RWPE2 (cell line): ENCODE measurements at regions not wholly inside any gene's neighbourhood (a gene's known extent, or its start where the extent isn't known, plus 50 kb on each side); places are given as distances from the start of the nearest gene placed in this dataset.

Source experiments
- ATAC-seq: fragments of 200-7000 bp; cut with Tn5 transposase; 3 replicates; pipeline ENCODE4 v1.9.1; 2021; ENCODE audit warnings: low read depth
- DNase-seq: peaks from one replicate; pipeline ENCODE4 v3.0.0-alpha.2; 2020; ENCODE audit warnings: low spot score
- H3K27ac ChIP-seq: fragments of 450-650 bp; 2 replicates; pipeline ENCODE4 v1.5.1; 2017; ENCODE audit warnings: mild to moderate bottlenecking; ENCODE audit not compliant: poor library complexity, severe bottlenecking
- H3K27me3 ChIP-seq: fragments of 250-450 bp; sonication (Bioruptor Pico); 2 replicates; pipeline ENCODE4 v1.5.1; 2021; ENCODE audit warnings: mild to moderate bottlenecking, moderate library complexity; ENCODE audit not compliant: insufficient read depth, poor library complexity, severe bottlenecking
- H3K36me3 ChIP-seq: fragments of 250-450 bp; sonication (Bioruptor Pico); 2 replicates; pipeline ENCODE4 v1.5.1; 2020; ENCODE audit warnings: low read depth, mild to moderate bottlenecking, moderate library complexity
- H3K4me1 ChIP-seq: fragments of 250-450 bp; sonication (Bioruptor Pico); 2 replicates; pipeline ENCODE4 v1.5.1; 2021; ENCODE audit warnings: mild to moderate bottlenecking, moderate library complexity; ENCODE audit not compliant: insufficient read depth, poor library complexity, severe bottlenecking
- H3K4me3 ChIP-seq: fragments of 250-450 bp; sonication (Bioruptor Pico); 2 replicates; pipeline ENCODE4 v1.5.1; 2021; ENCODE audit warnings: mild to moderate bottlenecking, moderate library complexity; ENCODE audit not compliant: severe bottlenecking
- H3K9me3 ChIP-seq: fragments of 250-450 bp; sonication (Bioruptor Pico); 2 replicates; pipeline ENCODE4 v1.5.1; 2021; ENCODE audit warnings: mild to moderate bottlenecking, moderate library complexity; ENCODE audit not compliant: severe bottlenecking
- TF ChIP-seq, protein P1 (sequence below): fragments of 450-650 bp; IDR thresholded peaks from one replicate; pipeline ENCODE4 v1.5.1; 2017; ENCODE audit warnings: mild to moderate bottlenecking, moderate library complexity; ENCODE audit not compliant: poor library complexity, severe bottlenecking

DNA sequence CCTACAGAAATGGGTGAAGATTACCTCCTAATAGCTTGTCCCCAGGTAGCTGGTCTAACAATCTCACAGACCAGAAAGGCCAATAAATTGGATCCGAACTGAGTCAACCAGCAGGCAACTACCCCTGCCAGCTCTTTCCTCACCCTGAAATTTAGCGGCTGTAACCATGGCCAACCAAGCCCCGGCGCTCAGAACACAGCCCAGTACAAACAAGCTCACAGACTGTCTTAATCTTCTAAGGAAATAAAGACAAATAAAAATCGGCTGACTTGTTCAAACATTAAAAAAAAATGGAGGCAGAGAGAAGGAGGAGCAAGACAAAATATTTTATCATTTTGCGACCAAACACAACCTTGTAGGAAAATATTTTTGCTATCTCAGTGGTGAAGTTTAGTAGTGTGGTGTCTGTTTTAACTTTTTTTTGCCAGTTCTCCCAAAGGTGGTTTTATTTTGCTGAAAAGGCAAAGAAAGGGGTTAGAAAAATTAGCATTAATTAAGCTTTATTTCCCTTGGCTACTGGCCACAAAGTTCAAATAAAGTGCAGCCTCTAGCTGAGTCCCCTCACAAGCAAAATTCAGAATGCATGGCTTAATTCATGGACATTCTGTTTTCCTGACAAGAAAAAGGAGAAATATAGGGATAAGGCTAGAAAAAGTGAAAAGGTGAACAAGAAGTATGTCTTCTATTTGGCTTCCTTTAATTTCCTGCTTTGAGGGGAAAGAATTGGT lies 313.0 kb upstream of the NPVF start:
- TF ChIP-seq, protein P1, sequence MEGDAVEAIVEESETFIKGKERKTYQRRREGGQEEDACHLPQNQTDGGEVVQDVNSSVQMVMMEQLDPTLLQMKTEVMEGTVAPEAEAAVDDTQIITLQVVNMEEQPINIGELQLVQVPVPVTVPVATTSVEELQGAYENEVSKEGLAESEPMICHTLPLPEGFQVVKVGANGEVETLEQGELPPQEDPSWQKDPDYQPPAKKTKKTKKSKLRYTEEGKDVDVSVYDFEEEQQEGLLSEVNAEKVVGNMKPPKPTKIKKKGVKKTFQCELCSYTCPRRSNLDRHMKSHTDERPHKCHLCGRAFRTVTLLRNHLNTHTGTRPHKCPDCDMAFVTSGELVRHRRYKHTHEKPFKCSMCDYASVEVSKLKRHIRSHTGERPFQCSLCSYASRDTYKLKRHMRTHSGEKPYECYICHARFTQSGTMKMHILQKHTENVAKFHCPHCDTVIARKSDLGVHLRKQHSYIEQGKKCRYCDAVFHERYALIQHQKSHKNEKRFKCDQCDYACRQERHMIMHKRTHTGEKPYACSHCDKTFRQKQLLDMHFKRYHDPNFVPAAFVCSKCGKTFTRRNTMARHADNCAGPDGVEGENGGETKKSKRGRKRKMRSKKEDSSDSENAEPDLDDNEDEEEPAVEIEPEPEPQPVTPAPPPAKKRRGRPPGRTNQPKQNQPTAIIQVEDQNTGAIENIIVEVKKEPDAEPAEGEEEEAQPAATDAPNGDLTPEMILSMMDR = no peak
- DNase-seq = no peak
- Histone ChIP-seq H3K27me3 (peaks cover 30% of the 10 kb centered on the region), H3K4me3 (no peak overlapping the region), H3K4me1 (no peaks in the 10 kb centered on the region), H3K9me3 (no peaks in the 10 kb centered on the region), H3K27ac (no peak overlapping the region), H3K36me3 (no peaks in the 10 kb centered on the region)
- ATAC-seq = no peak

DNA sequence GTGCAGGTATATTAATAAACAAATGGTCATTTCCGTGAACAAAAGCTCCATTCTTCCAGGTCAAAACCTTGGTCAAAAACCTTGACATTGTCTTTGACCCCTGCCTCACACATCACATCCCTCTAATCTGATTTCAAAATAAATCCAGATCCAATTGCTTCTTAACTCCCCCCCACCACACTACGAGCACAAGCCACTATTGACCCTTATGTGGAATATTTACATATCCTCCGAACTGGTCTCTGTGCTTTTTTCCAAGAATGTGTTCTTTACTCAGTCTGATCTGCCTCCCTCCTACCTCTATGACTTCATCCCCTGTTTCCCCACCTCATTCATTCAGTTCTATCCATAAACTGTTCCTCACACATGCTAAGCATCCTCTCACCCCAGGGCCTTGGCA lies 313.6 kb upstream of the NPVF start:
- no peaks in the 10 kb centered on the region for H3K4me1 ChIP-seq
- no peak overlapping the region for H3K4me3 ChIP-seq
- peaks cover 30% of the 10 kb centered on the region for H3K27me3 ChIP-seq
- no peak for DNase-seq
- H3K27ac ChIP-seq = no peak overlapping the region
- TF ChIP-seq, protein P1 = no peak
- H3K36me3 ChIP-seq = no peaks in the 10 kb centered on the region
- no peak for ATAC-seq
- no peaks in the 10 kb centered on the region for H3K9me3 ChIP-seq

DNA sequence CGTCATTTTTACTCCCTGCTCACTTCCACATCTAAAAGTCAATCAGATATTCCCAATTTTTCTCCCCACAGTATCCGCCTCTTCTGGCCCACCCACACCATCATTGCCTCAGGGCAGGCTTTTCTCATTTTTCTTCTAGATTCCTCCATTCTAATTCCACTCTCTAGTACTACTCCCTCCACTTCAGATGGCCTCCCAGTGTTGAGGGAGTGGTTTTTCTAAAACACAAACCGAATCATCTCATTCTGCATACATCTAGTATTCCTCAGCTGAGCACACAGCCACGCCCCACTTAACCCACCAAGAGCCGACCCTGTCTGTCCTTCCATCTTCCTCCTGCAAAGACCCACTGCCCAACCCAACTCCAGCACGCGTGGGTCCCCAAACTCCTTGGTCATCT lies 314.9 kb upstream of the NPVF start:
- Histone ChIP-seq H3K4me1 (no peaks in the 10 kb centered on the region), H3K36me3 (no peaks in the 10 kb centered on the region), H3K4me3 (no peak overlapping the region), H3K9me3 (no peaks in the 10 kb centered on the region), H3K27me3 (peaks cover 30% of the 10 kb centered on the region), H3K27ac (no peak overlapping the region)
- DNase-seq (no peak), ATAC-seq (no peak)
- TF ChIP-seq, protein P1 = no peak

DNA sequence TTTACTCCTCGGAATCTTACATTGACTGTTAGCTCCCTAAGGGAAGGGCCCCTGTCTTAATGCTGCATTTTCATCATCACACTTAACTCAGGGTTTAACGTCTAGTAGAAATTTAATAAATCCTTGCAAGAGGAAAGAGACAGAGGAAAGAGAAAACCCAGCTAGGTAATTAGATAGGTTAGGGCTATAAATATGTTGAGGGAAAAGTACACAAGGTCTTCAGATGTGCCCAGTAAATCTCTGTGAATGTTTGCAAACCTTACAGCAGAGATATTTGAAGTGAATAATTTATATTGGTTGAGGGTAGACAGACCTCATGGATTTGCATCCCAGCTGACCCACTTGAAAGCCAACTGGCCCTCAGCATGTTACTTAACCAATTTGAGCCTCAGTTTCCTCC lies 315.5 kb upstream of the NPVF start:
- H3K27ac ChIP-seq = no peak overlapping the region
- no peaks in the 10 kb centered on the region for H3K9me3 ChIP-seq
- peaks cover 30% of the 10 kb centered on the region for H3K27me3 ChIP-seq
- ATAC-seq (no peak), DNase-seq (no peak)
- no peaks in the 10 kb centered on the region for H3K36me3 ChIP-seq
- no peaks in the 10 kb centered on the region for H3K4me1 ChIP-seq
- no peak overlapping the region for H3K4me3 ChIP-seq
- TF ChIP-seq, protein P1 = no peak

DNA sequence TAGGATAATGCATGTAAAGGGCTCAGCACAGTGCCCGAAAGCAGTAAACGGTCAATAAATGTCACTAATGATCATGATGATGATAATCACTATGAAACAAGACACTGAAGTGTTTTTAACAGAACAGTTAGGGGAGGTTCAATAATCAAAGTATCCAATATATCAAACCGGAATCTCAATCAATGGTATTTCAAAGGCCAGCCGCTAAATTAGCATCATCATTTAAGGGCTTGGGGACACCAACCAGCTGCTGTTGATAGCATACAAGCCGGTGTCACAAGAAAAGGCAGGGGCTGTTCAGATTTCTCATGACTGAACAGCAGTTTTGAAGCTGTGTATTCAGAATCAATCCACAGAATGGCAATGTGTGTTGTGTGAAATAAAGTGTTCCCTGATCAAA lies 316.0 kb upstream of the NPVF start:
- Histone ChIP-seq H3K27ac (no peak overlapping the region), H3K9me3 (no peaks in the 10 kb centered on the region), H3K27me3 (peaks cover 30% of the 10 kb centered on the region), H3K4me3 (no peak overlapping the region), H3K36me3 (no peaks in the 10 kb centered on the region), H3K4me1 (no peaks in the 10 kb centered on the region)
- no peak for DNase-seq
- no peak for ATAC-seq
- TF ChIP-seq, protein P1 = no peak
